ENCODE measurements at regions not wholly inside any gene's neighbourhood (a gene's known extent, or its start where the extent isn't known, plus 50 kb on each side); places are given as distances from the start of the nearest gene placed in this dataset.

DNA sequence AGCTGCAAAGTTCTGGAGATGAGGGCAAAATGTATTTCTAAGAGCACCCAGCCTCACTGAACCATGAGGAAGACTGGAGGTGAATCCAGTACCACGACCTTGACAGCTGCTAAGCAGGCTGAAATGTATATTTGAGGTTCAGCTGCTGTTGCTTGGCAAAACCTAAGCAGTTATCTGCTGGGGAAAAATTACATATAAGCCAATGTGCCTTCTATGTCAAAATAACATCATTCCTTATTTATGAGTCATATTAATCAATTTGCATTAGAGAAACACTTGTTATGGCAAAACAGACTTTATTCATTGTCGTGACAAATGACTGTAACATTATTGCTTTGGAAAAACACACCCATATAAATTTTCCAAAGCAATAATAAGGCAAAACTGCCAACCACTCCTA lies 560.5 kb upstream of the NR5A2 start:
- H3K27me3 ChIP-seq (replicated peaks; ENCODE audit: control insufficient read depth, insufficient read depth, low read length): no peaks in the 10 kb centered on the region
- TF ChIP-seq, protein P1, sequence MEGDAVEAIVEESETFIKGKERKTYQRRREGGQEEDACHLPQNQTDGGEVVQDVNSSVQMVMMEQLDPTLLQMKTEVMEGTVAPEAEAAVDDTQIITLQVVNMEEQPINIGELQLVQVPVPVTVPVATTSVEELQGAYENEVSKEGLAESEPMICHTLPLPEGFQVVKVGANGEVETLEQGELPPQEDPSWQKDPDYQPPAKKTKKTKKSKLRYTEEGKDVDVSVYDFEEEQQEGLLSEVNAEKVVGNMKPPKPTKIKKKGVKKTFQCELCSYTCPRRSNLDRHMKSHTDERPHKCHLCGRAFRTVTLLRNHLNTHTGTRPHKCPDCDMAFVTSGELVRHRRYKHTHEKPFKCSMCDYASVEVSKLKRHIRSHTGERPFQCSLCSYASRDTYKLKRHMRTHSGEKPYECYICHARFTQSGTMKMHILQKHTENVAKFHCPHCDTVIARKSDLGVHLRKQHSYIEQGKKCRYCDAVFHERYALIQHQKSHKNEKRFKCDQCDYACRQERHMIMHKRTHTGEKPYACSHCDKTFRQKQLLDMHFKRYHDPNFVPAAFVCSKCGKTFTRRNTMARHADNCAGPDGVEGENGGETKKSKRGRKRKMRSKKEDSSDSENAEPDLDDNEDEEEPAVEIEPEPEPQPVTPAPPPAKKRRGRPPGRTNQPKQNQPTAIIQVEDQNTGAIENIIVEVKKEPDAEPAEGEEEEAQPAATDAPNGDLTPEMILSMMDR (IDR thresholded peaks at IDR 0.05; ENCODE audit: insufficient read depth, low read length, poor library complexity, severe bottlenecking): no peak
- no peak for DNase-seq (ENCODE audit: extremely low read depth, insufficient read length)
- H3K4me3 ChIP-seq (replicated peaks; ENCODE audit: low read depth, low read length): no peak overlapping the region
- no peaks in the 10 kb centered on the region for H3K36me3 ChIP-seq (ENCODE audit: control insufficient read depth, insufficient read depth, low read length)

DNA sequence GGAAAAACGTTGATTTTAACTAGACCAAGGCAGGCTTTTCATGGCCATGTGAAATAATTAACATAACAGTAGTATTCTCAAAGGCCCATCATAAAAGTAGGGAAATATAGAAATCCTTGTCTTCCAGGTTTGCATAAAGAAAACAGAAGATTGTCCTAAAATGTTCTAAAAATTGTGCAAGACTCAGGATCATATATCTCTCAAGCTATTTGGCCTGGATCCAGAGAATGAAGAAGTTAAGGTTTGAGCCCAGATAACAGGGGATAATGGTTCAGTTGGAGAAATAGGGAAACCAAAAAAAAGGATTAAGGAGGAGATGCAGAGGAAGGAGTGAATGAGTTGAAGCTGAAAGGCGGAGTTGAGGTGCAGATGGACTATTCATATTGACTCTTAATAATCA lies 555.5 kb upstream of the NR5A2 start:
- Histone ChIP-seq H3K4me3 (replicated peaks; ENCODE audit: low read depth, low read length) (no peak overlapping the region), H3K27me3 (replicated peaks; ENCODE audit: control insufficient read depth, insufficient read depth, low read length) (no peaks in the 10 kb centered on the region), H3K36me3 (ENCODE audit: control insufficient read depth, insufficient read depth, low read length) (no peaks in the 10 kb centered on the region)
- DNase-seq (ENCODE audit: extremely low read depth, insufficient read length): no peak
- TF ChIP-seq, protein P1 (IDR thresholded peaks at IDR 0.05; ENCODE audit: insufficient read depth, low read length, poor library complexity, severe bottlenecking): no peak

DNA sequence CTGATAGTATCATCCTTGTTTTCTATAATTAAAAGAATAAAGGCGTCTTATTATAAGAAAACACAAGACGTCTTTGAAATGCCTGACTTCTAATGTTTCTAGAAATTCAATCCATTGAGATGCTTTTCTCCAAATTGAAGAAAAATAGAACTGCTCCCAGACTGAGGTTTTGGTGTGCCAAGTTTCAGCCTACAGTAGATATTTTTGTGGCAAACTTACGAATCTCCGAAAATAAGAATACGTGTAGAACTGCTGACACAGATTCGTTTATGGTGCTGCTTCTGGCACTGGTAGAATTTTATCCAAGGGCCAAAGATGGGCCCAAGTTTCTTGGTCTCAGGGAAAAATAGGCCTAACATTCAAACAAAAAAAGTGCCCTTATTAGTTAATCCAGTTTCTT lies 554.5 kb upstream of the NR5A2 start:
- no peaks in the 10 kb centered on the region for H3K36me3 ChIP-seq (ENCODE audit: control insufficient read depth, insufficient read depth, low read length)
- no peaks in the 10 kb centered on the region for H3K27me3 ChIP-seq (replicated peaks; ENCODE audit: control insufficient read depth, insufficient read depth, low read length)
- no peak for DNase-seq (ENCODE audit: extremely low read depth, insufficient read length)
- H3K4me3 ChIP-seq (replicated peaks; ENCODE audit: low read depth, low read length): no peak overlapping the region
- TF ChIP-seq, protein P1 (IDR thresholded peaks at IDR 0.05; ENCODE audit: insufficient read depth, low read length, poor library complexity, severe bottlenecking): no peak

DNA sequence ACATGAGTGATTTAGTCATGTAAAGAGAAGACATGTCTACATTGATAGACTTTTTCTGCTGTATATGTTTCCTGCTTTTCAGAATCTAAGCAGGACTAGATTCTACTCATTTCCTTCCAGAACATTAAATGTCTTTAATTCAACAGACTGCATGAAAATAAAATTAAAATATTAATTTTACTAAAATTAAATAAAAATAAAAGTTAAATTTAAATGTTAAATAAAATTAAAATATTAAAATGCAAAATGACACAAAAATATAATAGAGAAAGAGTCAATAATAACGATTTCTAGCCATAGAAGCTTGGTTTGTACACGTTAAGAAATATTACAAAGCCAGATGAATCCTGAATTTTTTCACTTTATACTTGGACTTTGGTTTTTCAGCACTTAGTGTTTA lies 552.8 kb upstream of the NR5A2 start:
- Histone ChIP-seq H3K36me3 (ENCODE audit: control insufficient read depth, insufficient read depth, low read length) (no peaks in the 10 kb centered on the region), H3K4me3 (replicated peaks; ENCODE audit: low read depth, low read length) (no peak overlapping the region), H3K27me3 (replicated peaks; ENCODE audit: control insufficient read depth, insufficient read depth, low read length) (no peaks in the 10 kb centered on the region)
- TF ChIP-seq, protein P1 (IDR thresholded peaks at IDR 0.05; ENCODE audit: insufficient read depth, low read length, poor library complexity, severe bottlenecking): no peak
- DNase-seq (ENCODE audit: extremely low read depth, insufficient read length): no peak

DNA sequence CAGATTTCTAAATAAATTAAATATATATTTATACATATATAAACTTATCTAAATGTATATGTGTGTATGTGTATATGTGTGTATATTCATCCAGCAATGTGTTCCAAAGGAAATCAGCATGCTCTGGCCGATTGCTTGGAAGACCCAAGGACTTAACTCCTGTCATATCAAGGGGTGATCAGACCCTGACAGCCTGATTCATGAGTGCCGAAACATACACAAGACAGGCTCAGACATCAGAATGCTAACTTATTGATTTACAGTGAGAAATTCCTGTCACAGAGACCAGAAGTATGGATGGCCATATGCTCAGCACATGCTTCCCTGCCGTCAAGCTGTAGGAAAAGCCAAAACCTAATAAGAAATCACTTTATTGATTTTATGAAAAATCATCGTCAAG lies 545.1 kb upstream of the NR5A2 start:
- Histone ChIP-seq H3K27me3 (replicated peaks; ENCODE audit: control insufficient read depth, insufficient read depth, low read length) (no peaks in the 10 kb centered on the region), H3K4me3 (replicated peaks; ENCODE audit: low read depth, low read length) (no peak overlapping the region), H3K36me3 (ENCODE audit: control insufficient read depth, insufficient read depth, low read length) (no peaks in the 10 kb centered on the region)
- DNase-seq (ENCODE audit: extremely low read depth, insufficient read length): no peak
- TF ChIP-seq, protein P1 (IDR thresholded peaks at IDR 0.05; ENCODE audit: insufficient read depth, low read length, poor library complexity, severe bottlenecking): no peak

DNA sequence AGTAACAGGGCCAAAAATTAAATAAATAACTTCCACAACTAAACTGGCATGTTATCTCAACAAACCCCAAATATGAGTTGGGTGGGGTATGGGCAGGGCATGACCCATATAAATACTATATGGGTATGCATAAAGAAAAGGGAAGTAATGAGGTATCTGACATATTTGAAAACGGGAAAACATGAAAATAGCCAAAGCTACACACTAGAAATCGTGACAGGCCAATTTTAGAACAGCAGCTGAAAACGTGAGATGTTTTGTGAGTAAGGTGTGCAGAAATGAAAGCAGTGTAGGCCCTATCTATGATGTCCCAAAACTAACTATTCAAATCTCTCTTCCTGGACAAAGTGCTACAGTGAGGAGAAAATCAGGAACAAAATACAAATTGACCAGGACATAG lies 537.9 kb upstream of the NR5A2 start:
- no peaks in the 10 kb centered on the region for H3K27me3 ChIP-seq (replicated peaks; ENCODE audit: control insufficient read depth, insufficient read depth, low read length)
- DNase-seq (ENCODE audit: extremely low read depth, insufficient read length): no peak
- H3K36me3 ChIP-seq (ENCODE audit: control insufficient read depth, insufficient read depth, low read length): no peaks in the 10 kb centered on the region
- TF ChIP-seq, protein P1 (IDR thresholded peaks at IDR 0.05; ENCODE audit: insufficient read depth, low read length, poor library complexity, severe bottlenecking): no peak
- H3K4me3 ChIP-seq (replicated peaks; ENCODE audit: low read depth, low read length): no peak overlapping the region

All from GM06990 (cell line).